ENCODE measurements at regions not wholly inside any gene's neighbourhood (a gene's known extent, or its start where the extent isn't known, plus 50 kb on each side); places are given as distances from the start of the nearest gene placed in this dataset.
A peak's percentile ranks its signal among the peaks of the same experiment; 100 is the strongest.

DNA sequence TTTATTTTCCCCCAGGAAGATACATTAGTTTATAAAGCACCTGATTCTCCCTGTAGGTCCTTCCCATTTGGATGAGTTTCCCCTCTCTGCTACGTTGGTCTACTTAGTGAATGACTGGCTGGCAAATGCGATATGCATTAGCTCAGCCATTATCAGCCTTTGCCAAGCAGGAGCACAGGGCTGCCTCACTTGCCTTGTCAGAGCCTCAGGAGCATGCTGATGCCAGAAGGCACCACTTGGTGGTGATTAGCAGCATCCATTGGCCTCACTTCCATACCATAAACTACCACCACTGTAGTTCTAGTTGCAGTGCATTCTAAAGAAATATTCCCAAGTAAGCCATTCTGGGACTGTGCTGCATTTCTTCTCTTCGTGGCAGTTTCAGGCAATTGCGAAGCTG is 442.8 kb upstream of the CHST9 start:
- DNase-seq (ENCODE audit: low spot score) = no peak

DNA sequence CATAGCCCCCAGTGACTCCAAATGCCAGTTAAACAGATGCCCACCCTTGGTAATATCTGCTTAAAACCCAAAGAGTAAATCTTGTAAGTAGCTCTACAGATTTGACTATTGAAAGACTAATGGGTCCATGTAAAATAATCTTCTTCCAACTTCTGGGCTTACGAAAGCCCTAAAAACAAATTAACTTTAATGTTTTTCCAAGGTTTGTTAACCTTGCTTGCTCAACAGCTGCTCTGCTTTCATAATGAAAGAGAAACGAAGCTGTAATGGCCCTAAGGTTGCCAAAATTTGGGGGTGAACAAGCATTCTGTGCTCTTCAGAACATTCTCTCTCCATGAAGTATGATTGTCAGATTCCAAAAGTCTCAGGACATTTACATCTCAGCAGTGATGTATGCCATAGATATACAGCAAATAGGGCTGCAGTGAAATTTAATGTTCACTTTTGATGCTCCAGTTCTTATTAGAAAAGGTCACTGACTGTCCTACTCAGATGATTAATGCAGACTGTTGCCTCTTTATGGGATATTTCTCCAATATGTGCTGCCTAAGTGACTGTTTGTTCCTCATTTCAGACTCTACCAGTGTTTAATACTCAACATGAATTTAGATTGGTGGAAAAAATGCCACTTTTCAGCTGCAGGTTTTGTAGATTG is 436.3 kb upstream of the CHST9 start:
- no peak for DNase-seq (ENCODE audit: low spot score)

DNA sequence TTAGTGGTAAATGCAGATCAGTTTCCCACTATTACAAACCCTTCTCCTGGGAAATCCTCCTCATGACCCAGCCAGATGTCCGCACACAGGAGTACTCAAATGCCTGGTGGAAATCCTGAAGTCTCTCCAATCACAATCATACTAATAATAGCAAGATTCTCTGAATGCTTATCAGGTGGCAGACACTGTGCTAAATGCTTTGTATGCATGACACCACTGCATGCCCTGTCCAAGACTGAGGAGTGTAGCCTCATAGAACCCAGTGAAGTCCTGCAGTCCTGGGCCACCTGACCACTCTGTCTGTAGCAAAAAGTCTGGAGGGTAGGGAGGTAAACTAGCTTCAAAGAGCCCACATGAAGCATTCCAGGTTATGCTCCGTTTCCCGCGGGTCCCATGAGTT is 434.8 kb upstream of the CHST9 start:
- no peak for DNase-seq (ENCODE audit: low spot score)

DNA sequence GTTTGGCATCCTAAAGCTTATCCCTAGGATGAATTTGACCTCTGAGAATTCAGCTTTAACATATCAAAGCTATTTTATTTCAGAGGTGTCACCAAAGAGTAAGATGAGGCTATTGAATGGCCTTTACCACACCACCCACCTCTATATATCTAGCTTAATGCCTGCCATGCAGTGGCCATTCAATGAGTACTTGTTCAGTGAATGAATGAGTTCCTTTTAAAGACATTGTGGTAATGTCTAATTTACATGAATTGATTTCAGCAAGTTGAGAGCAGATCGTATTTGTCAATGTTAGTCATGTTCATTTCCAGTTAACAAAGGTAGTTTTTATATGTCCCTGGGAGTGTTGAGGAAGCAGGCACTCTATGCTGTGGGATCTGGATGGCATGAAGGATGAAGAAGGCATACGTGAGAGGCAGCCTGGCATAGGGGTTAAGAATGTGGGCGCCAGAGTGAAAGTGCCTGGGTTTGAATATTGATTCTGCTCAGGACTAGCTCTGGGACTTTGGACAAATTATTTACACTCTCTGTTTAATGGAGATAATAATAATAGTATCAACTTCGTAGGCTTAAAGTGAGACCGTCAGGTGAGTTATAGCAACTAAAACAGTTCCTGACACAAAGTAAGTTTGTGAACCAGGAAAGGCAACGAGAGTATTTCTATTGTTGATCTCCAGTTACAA is 434.1 kb upstream of the CHST9 start:
- DNase-seq (ENCODE audit: low spot score) = no peak

DNA sequence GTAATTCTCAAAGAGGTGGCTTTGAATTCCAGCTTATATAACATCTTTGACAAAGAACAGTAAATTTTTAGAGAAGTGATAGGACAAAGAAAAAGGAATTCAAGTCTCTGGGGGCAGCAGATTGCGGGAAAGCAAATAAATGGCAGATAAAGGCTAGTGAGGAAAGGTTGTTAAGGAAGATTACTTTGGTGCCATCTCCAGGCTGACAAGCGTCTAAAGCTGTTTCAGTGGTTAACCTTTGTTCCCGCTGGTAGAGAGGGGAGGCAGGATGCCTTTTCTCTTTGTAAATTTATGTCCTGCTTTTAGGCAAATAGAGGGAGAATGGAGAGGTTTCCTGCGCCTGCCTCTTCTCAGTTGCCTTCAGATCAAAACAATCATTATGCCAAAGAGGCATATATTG is 431.2 kb upstream of the CHST9 start:
- no peak for DNase-seq (ENCODE audit: low spot score)

DNA sequence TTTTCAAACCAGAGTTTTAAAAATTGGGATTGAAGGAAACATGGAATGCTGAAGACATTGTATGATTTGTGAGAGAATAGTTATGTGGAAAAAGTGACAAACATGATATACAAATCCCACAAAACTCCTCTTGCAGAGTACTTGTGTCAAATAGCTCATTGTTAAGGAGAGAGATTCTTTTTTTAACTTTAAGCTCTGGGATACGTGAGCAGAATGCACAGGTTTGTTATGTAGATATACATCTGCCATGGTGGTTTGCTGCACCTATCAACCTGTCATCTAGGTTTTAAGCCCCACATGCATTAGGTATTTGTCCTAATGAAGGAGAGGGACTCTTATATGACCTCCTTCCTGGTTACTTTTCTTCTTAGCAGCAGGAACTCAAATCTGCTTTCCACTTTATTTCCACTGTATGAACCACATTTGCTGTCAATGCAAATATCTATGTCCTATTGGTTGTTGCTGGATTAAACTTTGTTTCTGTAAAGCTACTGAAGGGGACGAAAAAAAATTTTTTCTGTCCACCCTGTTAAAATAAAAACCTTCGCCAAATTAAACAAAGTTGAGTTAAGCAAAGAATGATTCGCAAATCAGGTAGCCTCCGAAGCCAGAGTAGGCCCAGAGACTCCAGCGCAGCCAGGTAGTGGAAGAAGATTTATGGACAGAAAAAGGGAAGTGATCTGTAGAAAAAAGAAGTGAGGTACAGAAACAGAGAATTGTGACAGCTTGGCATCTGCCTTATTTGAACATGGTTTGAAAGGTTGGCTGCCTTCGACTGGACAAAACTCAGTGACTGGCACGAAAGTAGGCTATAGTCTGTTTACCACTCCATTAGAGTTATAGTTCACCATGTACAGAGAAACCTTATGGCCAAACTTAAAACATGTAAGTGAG is 430.1 kb upstream of the CHST9 start:
- DNase-seq (ENCODE audit: low spot score) = no peak

DNA sequence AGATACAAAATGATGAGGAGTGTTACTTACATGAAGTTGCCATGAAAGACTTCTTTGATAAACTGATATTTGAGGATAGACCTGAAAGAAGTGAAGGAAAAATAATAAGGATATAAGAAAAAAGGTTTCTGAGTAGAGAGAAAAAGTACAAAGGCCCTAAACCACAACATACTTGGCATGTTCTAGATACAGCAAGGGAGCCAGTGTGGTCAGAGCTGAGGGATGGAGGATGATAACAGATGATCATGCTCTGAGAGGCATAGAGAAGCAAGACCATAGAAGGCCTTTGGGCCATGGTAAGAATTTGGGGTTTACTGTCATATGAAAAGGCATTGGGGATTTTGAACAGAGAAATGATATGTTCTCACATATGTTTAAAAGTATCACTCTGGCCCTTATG is 424.1 kb upstream of the CHST9 start:
- DNase-seq (ENCODE audit: low spot score) = no peak

DNA sequence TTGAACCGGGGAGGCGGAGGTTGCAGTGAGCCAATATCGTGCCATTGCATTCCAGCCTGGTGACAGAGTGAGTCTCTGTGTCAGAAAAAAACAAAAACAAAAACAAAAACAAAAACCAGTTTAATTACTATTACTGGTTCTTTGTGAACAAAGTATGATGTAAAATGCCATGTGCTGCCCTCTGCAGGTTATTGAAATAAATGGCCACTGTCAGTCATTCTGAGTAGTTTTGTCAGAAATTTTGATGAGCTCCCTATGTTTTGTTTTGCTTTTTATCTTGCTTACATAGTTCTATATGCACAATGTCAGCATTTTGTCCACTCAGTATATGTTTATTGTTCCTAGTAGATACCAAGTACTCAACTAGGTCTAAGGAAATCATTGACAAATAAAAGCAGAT is 423.6 kb upstream of the CHST9 start:
- no peak for DNase-seq (ENCODE audit: low spot score)

DNA sequence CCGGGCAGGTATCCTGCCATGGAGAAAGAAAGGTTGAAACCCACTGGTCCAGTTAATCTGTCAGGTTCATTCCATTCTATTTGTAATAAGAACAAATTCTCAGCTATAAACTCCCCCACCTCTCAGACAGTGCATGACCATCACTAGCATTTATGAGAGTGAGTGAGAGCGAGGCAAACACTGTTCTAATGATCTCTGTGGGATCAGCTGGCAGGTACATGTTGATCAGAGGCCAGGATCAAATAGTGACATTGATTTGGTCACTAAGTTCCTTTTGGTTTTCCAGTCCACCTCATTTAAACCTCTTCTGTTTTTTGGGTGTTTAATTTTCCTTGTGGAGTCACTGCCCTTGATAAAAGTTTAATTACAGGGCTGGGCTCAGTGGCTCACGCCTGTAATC is 423.1 kb upstream of the CHST9 start:
- DNase-seq (ENCODE audit: low spot score) = no peak

DNA sequence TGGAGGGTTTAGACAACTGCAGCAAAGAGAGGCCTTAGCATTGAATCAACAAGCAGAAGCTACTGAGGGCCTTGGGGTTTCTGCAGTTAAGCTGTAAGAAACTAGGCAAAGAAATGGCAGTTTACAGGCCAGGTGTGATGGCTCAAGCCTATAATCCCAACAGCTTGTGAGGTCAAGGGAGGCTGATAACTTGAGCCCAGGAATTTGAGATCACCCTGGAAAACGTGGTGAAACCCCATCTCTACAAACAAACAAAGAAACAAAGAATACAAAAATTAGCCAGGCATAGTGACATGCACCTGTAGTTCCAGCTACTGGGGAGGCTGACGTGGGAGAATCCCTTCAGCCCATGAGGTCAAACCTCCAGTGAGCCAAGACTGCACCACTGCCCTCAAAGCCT is 421.6 kb upstream of the CHST9 start:
- no peak for DNase-seq (ENCODE audit: low spot score)

DNA sequence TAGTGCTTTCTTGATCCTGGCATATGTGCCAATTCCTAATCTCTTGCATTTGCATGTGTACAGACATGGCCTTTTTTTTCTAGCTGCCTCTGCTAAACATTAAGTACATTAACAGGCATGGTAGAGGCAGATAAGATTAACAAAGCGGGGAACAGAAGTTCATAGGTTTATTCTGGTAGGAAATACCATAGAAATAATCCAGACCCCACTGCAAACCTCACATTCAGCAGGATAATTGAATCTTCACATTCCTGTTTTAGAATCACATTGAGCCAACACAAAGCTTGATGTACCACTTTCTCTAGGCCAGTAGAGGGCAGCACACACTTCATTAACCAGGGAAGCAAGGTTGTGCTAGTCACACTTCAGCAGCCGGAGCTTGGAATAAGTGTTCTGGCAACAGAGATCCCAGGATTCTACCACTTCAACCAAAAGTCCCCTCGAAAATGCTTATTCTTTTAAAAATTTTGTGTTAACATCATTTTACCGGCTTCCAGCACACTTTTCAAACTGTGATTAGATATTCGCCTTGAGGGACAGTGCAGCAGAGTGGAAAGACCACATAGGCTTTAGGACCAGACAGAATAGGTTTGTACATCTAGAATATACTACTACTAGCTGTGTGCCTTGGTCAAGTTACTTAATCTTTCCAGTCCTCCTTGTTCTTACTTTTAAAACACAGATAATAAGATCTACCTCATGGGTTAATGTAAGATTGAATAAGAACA is 420.2 kb upstream of the CHST9 start:
- peak; percentile 64 for DNase-seq (ENCODE audit: low spot score)

DNA sequence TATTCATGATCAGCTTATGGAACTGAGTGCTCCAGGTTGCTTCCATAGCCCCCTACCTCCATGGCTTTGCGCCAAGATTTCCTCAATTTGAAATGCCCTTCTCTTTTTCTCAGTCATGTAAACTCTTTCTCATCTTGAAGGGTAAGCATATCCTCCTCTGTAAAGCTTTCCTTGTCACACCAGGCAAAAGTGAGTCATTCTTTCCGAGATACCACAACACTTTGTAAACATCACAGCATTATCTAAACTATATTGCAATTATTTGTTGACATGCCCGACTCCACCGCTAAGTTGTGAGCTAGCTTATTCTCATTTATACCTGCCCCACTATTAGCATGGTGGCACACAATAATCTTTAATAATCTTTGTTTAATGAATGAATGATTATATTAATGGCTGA is 419.5 kb upstream of the CHST9 start:
- DNase-seq (ENCODE audit: low spot score) = no peak

DNA sequence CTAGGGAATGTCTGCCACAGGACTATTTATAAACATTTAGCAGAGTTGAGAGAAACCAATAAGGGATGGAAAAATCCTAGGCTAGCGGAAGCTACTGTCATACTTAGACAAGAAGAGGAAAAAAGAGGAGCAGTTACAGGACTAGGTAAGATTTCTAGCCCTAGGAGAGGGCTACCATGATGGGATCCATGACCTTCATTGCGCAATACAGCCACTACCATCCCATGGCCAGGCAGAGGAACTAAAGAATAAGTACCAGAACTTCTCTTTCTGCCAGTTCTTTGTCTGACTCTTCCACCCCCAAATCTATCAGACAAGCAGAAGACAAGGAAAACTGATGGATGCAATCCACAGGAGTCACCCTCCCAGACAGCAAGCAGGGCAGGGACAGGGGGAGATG is 417.0 kb upstream of the CHST9 start:
- DNase-seq (ENCODE audit: low spot score) = no peak

DNA sequence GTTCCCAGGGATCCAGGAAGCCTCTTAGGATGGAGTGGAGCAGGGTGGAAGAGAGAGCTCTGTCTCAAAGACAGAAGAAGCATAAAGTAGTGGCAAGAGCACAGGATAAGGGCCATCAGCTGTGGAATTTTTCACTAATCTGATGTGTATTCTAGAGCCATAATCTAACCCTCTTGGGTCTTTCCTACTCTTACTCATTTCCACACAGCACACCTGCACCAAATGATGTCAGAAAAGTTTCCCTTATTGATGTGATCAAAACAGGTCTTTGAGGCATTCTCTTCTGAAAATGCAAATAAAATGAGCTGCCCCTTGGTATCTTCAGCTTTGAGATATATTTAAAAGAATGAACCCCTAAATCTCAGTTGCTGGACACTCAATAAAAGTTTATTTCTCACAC is 415.1 kb upstream of the CHST9 start:
- DNase-seq (ENCODE audit: low spot score) = no peak

DNA sequence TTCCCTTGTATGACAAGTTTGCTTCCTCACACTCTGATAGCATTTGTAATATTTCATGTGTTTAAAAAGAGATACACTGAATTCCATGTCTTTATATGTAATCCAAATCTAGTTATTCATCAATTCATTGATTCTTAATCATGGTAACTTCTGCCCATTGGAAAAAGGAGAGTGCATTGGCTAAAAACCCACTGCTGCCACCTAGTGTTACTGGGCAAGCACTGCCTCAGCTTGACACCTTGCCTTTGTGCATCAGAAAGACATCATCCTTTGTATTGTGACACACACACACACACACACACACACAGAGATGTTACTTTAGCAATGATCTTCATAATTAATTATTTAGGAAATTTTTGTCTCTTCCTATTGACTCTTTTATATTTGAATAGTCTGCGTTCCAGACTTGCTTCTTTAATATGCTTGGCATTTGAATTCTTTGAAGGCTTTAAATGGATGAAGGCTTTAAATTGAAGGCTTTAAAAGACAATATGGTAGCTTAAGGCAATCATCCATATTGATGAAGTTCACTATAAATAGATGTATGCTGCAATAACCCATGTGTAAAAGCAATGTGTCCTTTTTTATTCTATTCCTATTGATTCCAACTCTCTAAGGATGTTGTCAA is 414.2 kb upstream of the CHST9 start:
- peak; percentile 58 for DNase-seq (ENCODE audit: low spot score)

DNA sequence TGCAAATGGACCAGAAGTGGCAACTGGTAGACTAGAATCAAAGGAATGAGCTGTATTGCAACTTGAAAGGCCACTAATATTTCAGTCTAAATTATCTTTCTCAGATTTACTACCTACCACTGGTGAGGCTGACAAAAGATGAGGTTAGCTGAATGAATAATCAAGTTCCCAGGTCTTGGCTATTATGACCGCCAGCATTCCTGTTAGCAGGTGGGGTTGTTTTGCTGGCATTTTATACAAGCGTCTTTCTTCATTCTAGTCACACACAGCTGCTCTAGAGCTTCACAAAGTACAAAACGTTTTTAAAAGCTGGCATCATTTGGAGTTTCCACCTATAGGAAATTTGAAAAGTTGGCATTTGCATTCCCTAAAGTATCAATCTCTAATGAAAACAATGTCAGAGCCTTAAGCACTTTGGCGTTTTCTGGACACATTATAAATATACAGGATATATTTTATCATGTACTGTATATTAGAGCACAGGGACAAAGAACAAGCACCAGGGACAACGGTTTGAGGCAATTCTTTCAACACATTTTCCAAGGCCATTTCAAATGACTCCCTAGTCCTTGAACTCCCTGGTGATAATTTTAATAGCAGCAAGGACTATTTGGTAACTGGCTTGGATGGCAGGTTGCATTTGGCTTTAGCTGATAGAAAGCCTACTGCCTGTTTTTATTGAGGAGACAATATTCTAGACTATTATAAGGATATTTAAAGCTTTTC is 410.2 kb upstream of the CHST9 start:
- no peak for DNase-seq (ENCODE audit: low spot score)

DNA sequence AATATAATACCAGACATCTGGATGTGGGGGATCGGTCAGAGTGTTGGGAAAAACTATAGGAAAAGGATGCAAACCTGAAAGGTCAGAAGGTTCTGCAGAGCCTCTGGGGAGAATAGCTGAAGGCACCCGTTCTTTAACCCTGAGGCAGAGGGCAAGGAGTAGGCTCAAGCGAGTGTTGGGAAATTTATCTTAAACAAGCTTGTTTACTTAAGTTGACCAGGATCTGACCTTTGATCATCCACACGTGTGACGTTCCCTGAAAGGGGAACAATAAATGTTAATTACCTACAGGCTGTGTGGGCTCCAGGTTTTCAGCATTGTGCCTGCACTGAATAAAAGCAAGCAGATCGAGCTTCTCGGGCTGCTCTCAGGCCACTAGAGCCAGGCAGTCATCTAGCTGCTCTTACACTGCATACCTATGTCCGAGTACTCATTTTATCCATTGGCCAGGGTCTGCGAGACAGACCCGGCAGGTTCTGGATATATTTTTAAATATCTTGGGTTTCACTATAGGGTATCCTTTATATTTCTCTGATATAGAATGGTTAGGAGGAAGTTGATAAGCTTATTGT is 400.6 kb upstream of the CHST9 start:
- DNase-seq (ENCODE audit: low spot score) = no peak

DNA sequence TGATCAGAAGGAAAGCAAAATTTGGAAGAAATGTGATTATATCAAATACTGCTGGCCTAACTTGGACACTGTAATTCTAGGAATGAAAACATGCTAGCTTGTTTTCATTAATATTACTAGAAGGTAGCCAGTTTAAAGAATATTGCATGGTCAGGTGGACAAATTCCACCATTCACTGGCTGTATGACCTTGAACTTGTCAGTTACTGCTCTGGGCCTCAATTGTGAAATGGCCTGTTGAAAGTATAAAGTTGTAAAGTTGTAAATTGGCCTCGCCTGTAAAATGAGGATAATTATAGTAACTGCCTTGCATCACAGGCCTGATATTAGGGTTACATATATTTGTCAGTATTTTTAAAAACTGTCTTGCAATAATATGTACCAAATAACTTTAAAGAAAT is 398.4 kb upstream of the CHST9 start:
- DNase-seq (ENCODE audit: low spot score) = no peak

DNA sequence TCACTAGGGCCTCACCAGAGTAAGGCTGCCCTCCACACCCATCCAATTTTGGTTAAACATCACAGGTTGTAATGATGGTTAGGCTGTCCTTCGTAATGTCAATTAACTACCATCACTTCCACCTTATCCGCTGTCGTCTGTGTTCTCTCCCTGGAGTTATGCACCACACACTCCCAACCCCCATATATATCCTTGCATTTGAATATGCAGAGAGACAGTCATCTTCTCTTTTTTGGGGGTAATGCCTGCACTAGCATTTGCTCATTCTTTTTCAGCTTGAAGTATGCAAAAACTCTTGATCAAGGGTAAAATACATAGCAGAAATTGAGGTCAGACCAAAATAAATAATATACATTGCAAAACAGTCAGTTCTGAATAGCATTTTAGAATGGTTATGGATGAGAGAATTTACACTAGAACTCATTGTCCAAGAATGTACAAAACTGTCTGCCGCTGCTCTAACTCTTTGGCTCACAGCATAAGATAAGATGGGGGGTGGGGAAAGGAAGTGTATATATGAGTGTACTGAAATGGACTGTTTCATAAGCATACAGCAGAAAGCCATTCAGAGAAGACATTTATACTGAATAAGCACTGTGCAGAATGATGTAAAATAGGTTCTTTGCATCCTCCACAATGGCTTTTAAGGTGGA is 397.8 kb upstream of the CHST9 start:
- DNase-seq (ENCODE audit: low spot score) = no peak

DNA sequence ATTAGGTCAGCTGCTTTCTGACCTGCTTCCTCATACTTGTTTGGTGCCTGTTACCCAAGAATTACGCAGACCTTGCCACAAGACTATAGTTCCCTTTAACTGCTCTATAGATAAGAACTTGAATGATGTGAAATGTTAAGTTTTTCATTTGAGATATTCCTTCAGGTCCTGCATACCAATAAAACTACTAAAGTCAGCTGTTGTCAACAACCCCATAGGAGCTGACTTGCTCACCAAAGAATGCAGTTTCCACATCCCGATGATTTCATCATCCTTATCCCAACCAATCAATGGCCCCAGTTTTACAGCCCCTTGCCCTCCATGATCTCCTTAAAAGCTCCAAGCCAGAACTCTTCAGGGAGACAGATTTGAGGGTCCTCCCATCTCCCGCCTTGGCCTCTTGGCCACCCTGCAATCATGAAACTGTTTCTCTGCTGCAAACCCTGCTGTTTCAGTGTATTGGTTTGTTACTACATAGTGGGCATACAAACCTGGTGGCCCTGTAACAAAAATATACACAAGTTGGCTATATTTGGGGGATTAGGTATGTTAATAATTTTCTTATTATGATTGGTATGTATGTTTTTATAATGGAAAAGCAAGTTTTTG is 396.3 kb upstream of the CHST9 start:
- DNase-seq (ENCODE audit: low spot score) = no peak
